ENCODE measurements at regions not wholly inside any gene's neighbourhood (a gene's known extent, or its start where the extent isn't known, plus 50 kb on each side); places are given as distances from the start of the nearest gene placed in this dataset.

GRCh38 chr1:81296601-81297000 lies 504.1 kb upstream of the ADGRL2 start:
- DNase-seq (ENCODE audit: low spot score, unreplicated experiment), result no peak
- Mint-ChIP-seq H3K27ac (no peak overlapping the region), H3K9me3 (ENCODE audit: low read depth) (no peaks in the 10 kb centered on the region), H3K27me3 (no peaks in the 10 kb centered on the region), H3K4me1 (ENCODE audit: low read depth) (peaks cover 2% of the 10 kb centered on the region), H3K4me3 (ENCODE audit: low read depth) (no peak overlapping the region), H3K36me3 (ENCODE audit: insufficient read depth) (no peaks in the 10 kb centered on the region)
- TF ChIP-seq, protein P1, sequence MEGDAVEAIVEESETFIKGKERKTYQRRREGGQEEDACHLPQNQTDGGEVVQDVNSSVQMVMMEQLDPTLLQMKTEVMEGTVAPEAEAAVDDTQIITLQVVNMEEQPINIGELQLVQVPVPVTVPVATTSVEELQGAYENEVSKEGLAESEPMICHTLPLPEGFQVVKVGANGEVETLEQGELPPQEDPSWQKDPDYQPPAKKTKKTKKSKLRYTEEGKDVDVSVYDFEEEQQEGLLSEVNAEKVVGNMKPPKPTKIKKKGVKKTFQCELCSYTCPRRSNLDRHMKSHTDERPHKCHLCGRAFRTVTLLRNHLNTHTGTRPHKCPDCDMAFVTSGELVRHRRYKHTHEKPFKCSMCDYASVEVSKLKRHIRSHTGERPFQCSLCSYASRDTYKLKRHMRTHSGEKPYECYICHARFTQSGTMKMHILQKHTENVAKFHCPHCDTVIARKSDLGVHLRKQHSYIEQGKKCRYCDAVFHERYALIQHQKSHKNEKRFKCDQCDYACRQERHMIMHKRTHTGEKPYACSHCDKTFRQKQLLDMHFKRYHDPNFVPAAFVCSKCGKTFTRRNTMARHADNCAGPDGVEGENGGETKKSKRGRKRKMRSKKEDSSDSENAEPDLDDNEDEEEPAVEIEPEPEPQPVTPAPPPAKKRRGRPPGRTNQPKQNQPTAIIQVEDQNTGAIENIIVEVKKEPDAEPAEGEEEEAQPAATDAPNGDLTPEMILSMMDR (IDR thresholded peaks at IDR 0.05; ENCODE audit: unreplicated experiment), result no peak

DNA sequence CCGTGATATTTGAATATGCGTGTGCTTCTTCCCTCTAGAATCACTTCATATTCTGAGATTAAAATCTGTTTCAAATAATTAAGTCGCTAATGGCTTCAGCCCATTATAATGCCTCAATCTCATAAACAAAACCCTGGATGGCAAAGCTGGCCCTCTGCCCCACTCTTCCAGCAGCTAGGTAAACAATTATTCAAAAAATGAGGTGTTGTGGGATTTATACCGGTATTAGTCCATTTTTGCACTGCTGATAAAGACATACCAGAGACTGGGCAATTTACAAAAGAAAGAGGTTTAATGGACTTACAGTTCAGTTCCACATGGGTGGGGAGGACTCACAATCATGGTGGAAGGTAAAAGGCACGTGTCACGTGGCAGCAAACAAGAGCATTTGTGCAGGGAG lies 510.4 kb upstream of the ADGRL2 start:
- no peak overlapping the region for H3K4me3 Mint-ChIP-seq (ENCODE audit: low read depth)
- DNase-seq (ENCODE audit: low spot score, unreplicated experiment), result no peak
- no peaks in the 10 kb centered on the region for H3K36me3 Mint-ChIP-seq (ENCODE audit: insufficient read depth)
- H3K27ac Mint-ChIP-seq, result no peak overlapping the region
- H3K9me3 Mint-ChIP-seq (ENCODE audit: low read depth), result no peaks in the 10 kb centered on the region
- no peaks in the 10 kb centered on the region for H3K4me1 Mint-ChIP-seq (ENCODE audit: low read depth)
- no peaks in the 10 kb centered on the region for H3K27me3 Mint-ChIP-seq
- TF ChIP-seq, protein P1 (IDR thresholded peaks at IDR 0.05; ENCODE audit: unreplicated experiment), result no peak

DNA sequence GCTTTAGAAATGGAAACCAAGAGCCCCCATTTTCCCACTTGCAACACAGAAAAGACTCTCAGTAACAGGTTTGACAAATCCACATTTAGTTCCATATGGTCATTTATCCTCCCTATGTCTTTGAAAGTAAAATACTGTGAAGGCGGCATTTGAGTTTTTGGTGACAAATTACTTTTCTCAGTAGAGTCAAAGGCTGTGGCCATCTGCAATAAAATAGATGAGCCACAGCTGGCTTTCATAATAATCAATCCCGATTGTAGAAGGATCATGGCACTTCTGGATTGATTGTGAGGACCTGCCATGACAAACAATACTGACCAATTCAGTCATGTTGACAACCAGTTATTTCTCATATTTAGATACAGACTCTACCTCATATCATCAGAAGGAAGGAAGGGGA lies 512.0 kb upstream of the ADGRL2 start:
- H3K9me3 Mint-ChIP-seq (ENCODE audit: low read depth), result no peaks in the 10 kb centered on the region
- H3K27me3 Mint-ChIP-seq, result no peaks in the 10 kb centered on the region
- DNase-seq (ENCODE audit: low spot score, unreplicated experiment), result no peak
- H3K4me1 Mint-ChIP-seq (ENCODE audit: low read depth), result no peaks in the 10 kb centered on the region
- no peak overlapping the region for H3K27ac Mint-ChIP-seq
- TF ChIP-seq, protein P1 (IDR thresholded peaks at IDR 0.05; ENCODE audit: unreplicated experiment), result no peak
- no peak overlapping the region for H3K4me3 Mint-ChIP-seq (ENCODE audit: low read depth)
- H3K36me3 Mint-ChIP-seq (ENCODE audit: insufficient read depth), result no peaks in the 10 kb centered on the region

DNA sequence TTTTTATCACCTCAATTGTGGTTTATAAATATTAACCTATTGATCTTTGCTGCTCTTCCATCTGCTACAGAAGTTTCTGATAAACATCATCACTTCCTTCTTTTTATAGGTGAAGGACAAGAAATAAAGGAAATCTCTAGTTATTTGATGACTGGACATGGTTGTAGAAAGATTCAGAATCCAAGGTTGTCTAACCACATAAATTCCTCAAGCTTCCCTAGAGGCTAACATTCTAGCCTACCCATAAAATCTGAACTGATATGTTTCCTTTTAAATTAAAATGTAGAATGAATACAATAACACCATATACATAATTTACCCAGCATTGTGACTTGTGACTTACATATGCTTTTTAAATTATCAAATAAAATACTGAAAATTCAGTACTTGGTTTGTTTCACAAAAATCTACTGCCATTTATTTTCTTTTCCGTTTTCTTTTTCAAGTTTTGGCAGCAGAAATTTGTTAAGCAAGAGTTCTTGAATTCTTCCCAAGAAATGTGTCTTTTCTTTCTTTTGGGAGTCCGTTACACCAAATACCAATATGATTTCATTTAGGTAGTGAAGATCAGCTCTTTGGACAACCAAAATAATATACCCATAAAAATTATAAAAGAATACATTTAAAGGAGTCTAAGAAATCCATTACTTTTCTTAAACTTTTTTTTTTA lies 513.2 kb upstream of the ADGRL2 start:
- Mint-ChIP-seq H3K27me3 (no peaks in the 10 kb centered on the region), H3K4me3 (ENCODE audit: low read depth) (no peak overlapping the region), H3K4me1 (ENCODE audit: low read depth) (no peaks in the 10 kb centered on the region), H3K36me3 (ENCODE audit: insufficient read depth) (no peaks in the 10 kb centered on the region), H3K9me3 (ENCODE audit: low read depth) (no peaks in the 10 kb centered on the region), H3K27ac (no peak overlapping the region)
- DNase-seq (ENCODE audit: low spot score, unreplicated experiment), result no peak
- TF ChIP-seq, protein P1 (IDR thresholded peaks at IDR 0.05; ENCODE audit: unreplicated experiment), result no peak

- no peak overlapping the region for H3K27ac Mint-ChIP-seq
- H3K4me3 Mint-ChIP-seq (ENCODE audit: low read depth), result no peak overlapping the region
- TF ChIP-seq, protein P1 (IDR thresholded peaks at IDR 0.05; ENCODE audit: unreplicated experiment), result no peak
- no peaks in the 10 kb centered on the region for H3K4me1 Mint-ChIP-seq (ENCODE audit: low read depth)
- H3K9me3 Mint-ChIP-seq (ENCODE audit: low read depth), result no peaks in the 10 kb centered on the region
- no peaks in the 10 kb centered on the region for H3K36me3 Mint-ChIP-seq (ENCODE audit: insufficient read depth)
- no peaks in the 10 kb centered on the region for H3K27me3 Mint-ChIP-seq
- DNase-seq (ENCODE audit: low spot score, unreplicated experiment), result no peak
Observed at GRCh38 chr1:81270051-81270450, 530.7 kb upstream of the ADGRL2 start.
